ENCODE measurements at regions not wholly inside any gene's neighbourhood (a gene's known extent, or its start where the extent isn't known, plus 50 kb on each side); places are given as distances from the start of the nearest gene placed in this dataset.

- no peaks in the 10 kb centered on the region for H3K36me3 Mint-ChIP-seq (ENCODE audit: low read depth)
- no peaks in the 10 kb centered on the region for H3K9me3 Mint-ChIP-seq
- no peaks in the 10 kb centered on the region for H3K4me1 Mint-ChIP-seq (ENCODE audit: low read depth)
- no peaks in the 10 kb centered on the region for H3K27me3 Mint-ChIP-seq (ENCODE audit: low read depth)
- H3K27ac Mint-ChIP-seq: no peak overlapping the region
- intact Hi-C loops (cut with micrococcal nuclease): no loop called here
- CTCF ChIA-PET: no interaction called here
- no peak for DNase-seq
- no peak overlapping the region for H3K4me3 Mint-ChIP-seq
Observed at GRCh38 chr12:85568395-85569103, 267.7 kb downstream of the RASSF9 start.

GRCh38 chr12:85569261-85569660 is 266.9 kb downstream of the RASSF9 start:
- no peak for DNase-seq
- H3K27me3 Mint-ChIP-seq (ENCODE audit: low read depth): no peaks in the 10 kb centered on the region
- CTCF ChIA-PET: no interaction called here
- H3K4me1 Mint-ChIP-seq (ENCODE audit: low read depth): no peaks in the 10 kb centered on the region
- intact Hi-C loops (cut with micrococcal nuclease): no loop called here
- H3K9me3 Mint-ChIP-seq: no peaks in the 10 kb centered on the region
- no peak overlapping the region for H3K27ac Mint-ChIP-seq
- H3K4me3 Mint-ChIP-seq: no peak overlapping the region
- H3K36me3 Mint-ChIP-seq (ENCODE audit: low read depth): no peaks in the 10 kb centered on the region

GRCh38 chr12:85572956-85573355 is 263.3 kb downstream of the RASSF9 start:
- H3K36me3 Mint-ChIP-seq (ENCODE audit: low read depth): no peaks in the 10 kb centered on the region
- H3K4me1 Mint-ChIP-seq (ENCODE audit: low read depth): no peaks in the 10 kb centered on the region
- intact Hi-C loops (cut with micrococcal nuclease): no loop called here
- no peak overlapping the region for H3K27ac Mint-ChIP-seq
- CTCF ChIA-PET: no interaction called here
- no peak for DNase-seq
- no peaks in the 10 kb centered on the region for H3K27me3 Mint-ChIP-seq (ENCODE audit: low read depth)
- H3K9me3 Mint-ChIP-seq: no peaks in the 10 kb centered on the region
- H3K4me3 Mint-ChIP-seq: no peak overlapping the region

GRCh38 chr12:85573635-85574214 is 262.5 kb downstream of the RASSF9 start:
- no peaks in the 10 kb centered on the region for H3K4me1 Mint-ChIP-seq (ENCODE audit: low read depth)
- no peak overlapping the region for H3K27ac Mint-ChIP-seq
- CTCF ChIA-PET: no interaction called here
- H3K9me3 Mint-ChIP-seq: no peaks in the 10 kb centered on the region
- H3K27me3 Mint-ChIP-seq (ENCODE audit: low read depth): no peaks in the 10 kb centered on the region
- DNase-seq: no peak
- H3K36me3 Mint-ChIP-seq (ENCODE audit: low read depth): no peaks in the 10 kb centered on the region
- intact Hi-C loops (cut with micrococcal nuclease): no loop called here
- no peak overlapping the region for H3K4me3 Mint-ChIP-seq

- Mint-ChIP-seq H3K27ac (no peak overlapping the region), H3K4me1 (ENCODE audit: low read depth) (no peaks in the 10 kb centered on the region), H3K36me3 (ENCODE audit: low read depth) (no peaks in the 10 kb centered on the region), H3K4me3 (no peak overlapping the region), H3K9me3 (no peaks in the 10 kb centered on the region), H3K27me3 (ENCODE audit: low read depth) (no peaks in the 10 kb centered on the region)
- intact Hi-C loops (cut with micrococcal nuclease): no loop called here
- DNase-seq: no peak
- CTCF ChIA-PET: interaction anchor here (1.5 kb wide), 1 partner anchor 293 kb away, joined by 5 read pairs; no protein-coding TSS in a partner anchor
Observed at GRCh38 chr12:85574291-85574690, 261.9 kb downstream of the RASSF9 start.

GRCh38 chr12:85575120-85576096 is 260.8 kb downstream of the RASSF9 start:
- no peaks in the 10 kb centered on the region for H3K36me3 Mint-ChIP-seq (ENCODE audit: low read depth)
- H3K27ac Mint-ChIP-seq: no peak overlapping the region
- intact Hi-C loops (cut with micrococcal nuclease): loop anchor here (1.0 to 5.0 kb wide), 3 partner anchors 108 to 345 kb away; no protein-coding TSS in a partner anchor
- no peaks in the 10 kb centered on the region for H3K9me3 Mint-ChIP-seq
- H3K4me1 Mint-ChIP-seq (ENCODE audit: low read depth): no peaks in the 10 kb centered on the region
- no peak overlapping the region for H3K4me3 Mint-ChIP-seq
- no peaks in the 10 kb centered on the region for H3K27me3 Mint-ChIP-seq (ENCODE audit: low read depth)
- CTCF ChIA-PET: interaction anchor here (0.6 to 1.5 kb wide), 5 partner anchors 93 to 346 kb away, joined by 3 to 5 read pairs (median 4); no protein-coding TSS in a partner anchor
- peak; percentile 39 for DNase-seq

GRCh38 chr12:85580562-85581168 is 255.5 kb downstream of the RASSF9 start:
- no peaks in the 10 kb centered on the region for H3K4me1 Mint-ChIP-seq (ENCODE audit: low read depth)
- H3K9me3 Mint-ChIP-seq: no peaks in the 10 kb centered on the region
- H3K27ac Mint-ChIP-seq: no peak overlapping the region
- DNase-seq: no peak
- no peak overlapping the region for H3K4me3 Mint-ChIP-seq
- no peaks in the 10 kb centered on the region for H3K36me3 Mint-ChIP-seq (ENCODE audit: low read depth)
- H3K27me3 Mint-ChIP-seq (ENCODE audit: low read depth): no peaks in the 10 kb centered on the region
- CTCF ChIA-PET: no interaction called here
- intact Hi-C loops (cut with micrococcal nuclease): no loop called here

- intact Hi-C loops (cut with micrococcal nuclease): no loop called here
- CTCF ChIA-PET: interaction anchor here (0.7 kb wide), 2 partner anchors 483 to 522 kb away, joined by 3 to 4 read pairs; no protein-coding TSS in a partner anchor
Observed at GRCh38 chr12:85587158-85587557, 249.1 kb downstream of the RASSF9 start.

GRCh38 chr12:85588221-85588620 is 248.0 kb downstream of the RASSF9 start:
- no peaks in the 10 kb centered on the region for H3K36me3 Mint-ChIP-seq (ENCODE audit: low read depth)
- CTCF ChIA-PET: interaction anchor here (0.7 kb wide), 1 partner anchor 827 kb away, joined by 3 read pairs; no protein-coding TSS in a partner anchor
- no peaks in the 10 kb centered on the region for H3K27me3 Mint-ChIP-seq (ENCODE audit: low read depth)
- DNase-seq: no peak
- peaks cover 10% of the 10 kb centered on the region for H3K9me3 Mint-ChIP-seq
- H3K27ac Mint-ChIP-seq: no peak overlapping the region
- no peak overlapping the region for H3K4me3 Mint-ChIP-seq
- intact Hi-C loops (cut with micrococcal nuclease): no loop called here
- no peaks in the 10 kb centered on the region for H3K4me1 Mint-ChIP-seq (ENCODE audit: low read depth)

More at GRCh38 chr12:85587158-85587557, 249.1 kb downstream of the RASSF9 start:
- Mint-ChIP-seq H3K36me3 (ENCODE audit: low read depth) (no peaks in the 10 kb centered on the region), H3K4me1 (ENCODE audit: low read depth) (no peaks in the 10 kb centered on the region), H3K27me3 (ENCODE audit: low read depth) (no peaks in the 10 kb centered on the region), H3K27ac (no peak overlapping the region), H3K9me3 (peaks cover 7% of the 10 kb centered on the region), H3K4me3 (no peak overlapping the region)
- DNase-seq: no peak

- H3K4me3 Mint-ChIP-seq: no peak overlapping the region
- H3K27ac Mint-ChIP-seq: no peak overlapping the region
- H3K4me1 Mint-ChIP-seq (ENCODE audit: low read depth): no peaks in the 10 kb centered on the region
- H3K36me3 Mint-ChIP-seq (ENCODE audit: low read depth): peaks cover 2% of the 10 kb centered on the region
- CTCF ChIA-PET: no interaction called here
- DNase-seq: no peak
- no peaks in the 10 kb centered on the region for H3K27me3 Mint-ChIP-seq (ENCODE audit: low read depth)
- intact Hi-C loops (cut with micrococcal nuclease): no loop called here
- peaks cover 8% of the 10 kb centered on the region for H3K9me3 Mint-ChIP-seq
Observed at GRCh38 chr12:85600841-85601240, 235.4 kb downstream of the RASSF9 start.

- Mint-ChIP-seq H3K9me3 (peaks cover 2% of the 10 kb centered on the region), H3K36me3 (ENCODE audit: low read depth) (no peaks in the 10 kb centered on the region), H3K27me3 (ENCODE audit: low read depth) (no peaks in the 10 kb centered on the region), H3K27ac (no peak overlapping the region), H3K4me1 (ENCODE audit: low read depth) (no peaks in the 10 kb centered on the region), H3K4me3 (no peak overlapping the region)
- intact Hi-C loops (cut with micrococcal nuclease): no loop called here
- no peak for DNase-seq
- CTCF ChIA-PET: no interaction called here
Observed at GRCh38 chr12:85603556-85603955, 232.7 kb downstream of the RASSF9 start.

- no peak for DNase-seq
- Mint-ChIP-seq H3K36me3 (ENCODE audit: low read depth) (no peaks in the 10 kb centered on the region), H3K4me3 (no peak overlapping the region), H3K4me1 (ENCODE audit: low read depth) (no peaks in the 10 kb centered on the region), H3K27me3 (ENCODE audit: low read depth) (no peaks in the 10 kb centered on the region), H3K27ac (no peak overlapping the region), H3K9me3 (peaks cover 2% of the 10 kb centered on the region)
- CTCF ChIA-PET: no interaction called here
- intact Hi-C loops (cut with micrococcal nuclease): no loop called here
Observed at GRCh38 chr12:85606455-85606854, 229.8 kb downstream of the RASSF9 start.
